BJ (cell line): ENCODE measurements at regions not wholly inside any gene's neighbourhood (a gene's known extent, or its start where the extent isn't known, plus 50 kb on each side); places are given as distances from the start of the nearest gene placed in this dataset.

Experiments used
- CTCF ChIA-PET: fragments of 350-600 bp; formaldehyde crosslinking; extraction: SDS; loops from one replicate; lab custom pipeline; 2021; ENCODE audit warnings: antibody characterized with exemption, inconsistent platforms; lab: Yijun Ruan, JAX
- POLR2A ChIA-PET: fragments of 300-600 bp; sonication (Branson Sonifier 250); formaldehyde crosslinking; extraction: SDS; loops from one replicate; lab custom pipeline; 2021; ENCODE audit warnings: antibody characterized with exemption; lab: Charles Lee
- DNase-seq: peaks from one replicate; pipeline ENCODE4 v3.0.0-alpha.2; 2011; ENCODE audit warnings: low read depth
- H3K27me3 ChIP-seq: 2 replicates; pipeline ENCODE4 v1.6.0; 2011; ENCODE audit warnings: low read length; ENCODE audit not compliant: control insufficient read depth, insufficient read depth
- H3K36me3 ChIP-seq: 2 replicates; pipeline ENCODE4 v1.5.1; 2011; ENCODE audit warnings: low read length; ENCODE audit not compliant: control insufficient read depth, insufficient read depth
- H3K4me3 ChIP-seq: 2 replicates; pipeline ENCODE4 v1.5.1; 2011; ENCODE audit warnings: low read depth, mild to moderate bottlenecking, control low read depth, low read length
- CTCF ChIP-seq: IDR thresholded peaks from 2 replicates; pipeline ENCODE4 v1.5.1; 2011; ENCODE audit warnings: low read depth, mild to moderate bottlenecking, control low read depth, inconsistent platforms, low read length, moderate library complexity; ENCODE audit not compliant: insufficient read depth

- no peaks in the 10 kb centered on the region for H3K36me3 ChIP-seq
- TF ChIP-seq CTCF: no peak
- CTCF ChIA-PET: no interaction called here
- no peaks in the 10 kb centered on the region for H3K27me3 ChIP-seq
- DNase-seq: no peak
- no peak overlapping the region for H3K4me3 ChIP-seq
- POLR2A ChIA-PET: no interaction called here
These were observed 92.3 kb upstream of the ALKAL2 start for GRCh38 chr2:380221-380620.

GRCh38 chr2:379778-380177, 91.9 kb upstream of the ALKAL2 start:
- ChIA-PET CTCF (no interaction called here), POLR2A (no interaction called here)
- Histone ChIP-seq H3K36me3 (no peaks in the 10 kb centered on the region), H3K27me3 (no peaks in the 10 kb centered on the region), H3K4me3 (no peak overlapping the region)
- no peak for DNase-seq
- no peak for TF ChIP-seq CTCF

- H3K27me3 ChIP-seq: no peaks in the 10 kb centered on the region
- no peak for TF ChIP-seq CTCF
- no peaks in the 10 kb centered on the region for H3K36me3 ChIP-seq
- CTCF ChIA-PET: no interaction called here
- no peak overlapping the region for H3K4me3 ChIP-seq
- POLR2A ChIA-PET: no interaction called here
- no peak for DNase-seq
These were observed 90.5 kb upstream of the ALKAL2 start for GRCh38 chr2:378364-378763.

GRCh38 chr2:377414-377813, 89.5 kb upstream of the ALKAL2 start:
- H3K4me3 ChIP-seq: no peak overlapping the region
- TF ChIP-seq CTCF: no peak
- POLR2A ChIA-PET: no interaction called here
- no peak for DNase-seq
- no peaks in the 10 kb centered on the region for H3K27me3 ChIP-seq
- no peaks in the 10 kb centered on the region for H3K36me3 ChIP-seq
- CTCF ChIA-PET: no interaction called here

- ChIA-PET POLR2A (no interaction called here), CTCF (no interaction called here)
- no peaks in the 10 kb centered on the region for H3K36me3 ChIP-seq
- no peaks in the 10 kb centered on the region for H3K27me3 ChIP-seq
- TF ChIP-seq CTCF: no peak
- DNase-seq: no peak
- no peak overlapping the region for H3K4me3 ChIP-seq
These were observed 88.0 kb upstream of the ALKAL2 start for GRCh38 chr2:375956-376307.
